ENCODE measurements at regions not wholly inside any gene's neighbourhood (a gene's known extent, or its start where the extent isn't known, plus 50 kb on each side); places are given as distances from the start of the nearest gene placed in this dataset.
"Not testable (repeated sequence)": the region's sequence is repeated elsewhere in the genome, so short reads cannot be mapped to it uniquely, and the experiment has no call there.

- H3K79me2 ChIP-seq (ENCODE audit: control insufficient read depth, insufficient read depth, low read length, unreplicated experiment), result no peaks in the 10 kb centered on the region
- no peaks in the 10 kb centered on the region for H3K4me1 ChIP-seq (ENCODE audit: control insufficient read depth, insufficient read depth, low read length, unreplicated experiment)
- no peak overlapping the region for H3K4me3 ChIP-seq (ENCODE audit: low read depth, low read length)
- H3K27me3 ChIP-seq (ENCODE audit: insufficient read depth, low read length), result no peaks in the 10 kb centered on the region
- H3K27ac ChIP-seq (ENCODE audit: low read depth, low read length), result no peak overlapping the region
- H3K36me3 ChIP-seq (ENCODE audit: insufficient read depth, low read length), result no peaks in the 10 kb centered on the region
- H2AFZ ChIP-seq (ENCODE audit: low read length, unreplicated experiment), result no peak overlapping the region
Measured at GRCh38 chr6:8325743-8326142, 109.6 kb downstream of the SLC35B3 start.

GRCh38 chr6:8322659-8323058, 112.7 kb downstream of the SLC35B3 start:
- Histone ChIP-seq H3K36me3 (ENCODE audit: insufficient read depth, low read length) (no peaks in the 10 kb centered on the region), H3K27ac (ENCODE audit: low read depth, low read length) (no peak overlapping the region), H3K4me3 (ENCODE audit: low read depth, low read length) (no peak overlapping the region)

DNA sequence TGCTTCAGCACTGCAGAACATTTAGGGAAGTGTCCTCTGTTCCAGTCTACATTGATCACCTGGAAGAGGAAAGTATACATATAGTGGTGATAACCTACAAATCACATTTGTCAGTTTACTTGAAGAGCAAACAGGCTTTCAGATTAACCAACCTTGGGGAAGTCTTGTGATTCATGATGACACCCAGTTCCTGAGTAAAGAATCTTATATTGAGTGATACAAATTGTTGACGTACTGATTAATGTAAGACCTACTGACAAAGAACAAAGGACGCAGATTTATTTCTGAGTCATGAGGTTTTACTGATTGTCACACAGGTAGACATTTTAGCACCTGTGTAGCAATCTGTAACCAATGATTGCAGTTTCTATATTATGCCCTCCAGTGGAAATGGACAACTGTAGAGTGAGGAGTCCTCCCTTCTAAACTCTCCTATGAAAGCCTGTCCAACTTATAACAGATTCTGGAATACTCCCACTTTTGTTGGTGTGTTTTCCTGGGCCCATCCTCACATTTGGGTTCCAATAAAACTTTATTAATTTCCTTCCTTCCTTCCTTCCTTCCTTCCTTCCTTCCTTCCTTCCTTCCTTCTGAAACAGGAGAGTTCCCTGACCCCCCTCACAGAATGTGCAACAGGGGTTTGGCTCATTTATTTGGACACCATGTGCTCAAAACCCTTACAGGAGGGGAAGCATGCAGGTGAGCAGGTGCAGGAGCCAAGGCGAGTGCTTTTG, 113.5 kb downstream of the SLC35B3 start:
- Histone ChIP-seq H3K27me3 (ENCODE audit: insufficient read depth, low read length) (no peaks in the 10 kb centered on the region), H3K36me3 (ENCODE audit: insufficient read depth, low read length) (no peaks in the 10 kb centered on the region), H3K27ac (ENCODE audit: low read depth, low read length) (no peak overlapping the region), H3K4me3 (ENCODE audit: low read depth, low read length) (no peak overlapping the region), H2AFZ (ENCODE audit: low read length, unreplicated experiment) (no peak overlapping the region), H3K4me1 (ENCODE audit: control insufficient read depth, insufficient read depth, low read length, unreplicated experiment) (no peaks in the 10 kb centered on the region), H3K79me2 (ENCODE audit: control insufficient read depth, insufficient read depth, low read length, unreplicated experiment) (no peaks in the 10 kb centered on the region)

More at GRCh38 chr6:8322659-8323058, 112.7 kb downstream of the SLC35B3 start:
- H3K4me1 ChIP-seq (ENCODE audit: control insufficient read depth, insufficient read depth, low read length, unreplicated experiment), result no peaks in the 10 kb centered on the region
- H2AFZ ChIP-seq (ENCODE audit: low read length, unreplicated experiment), result no peak overlapping the region
- no peaks in the 10 kb centered on the region for H3K79me2 ChIP-seq (ENCODE audit: control insufficient read depth, insufficient read depth, low read length, unreplicated experiment)
- H3K27me3 ChIP-seq (ENCODE audit: insufficient read depth, low read length), result no peaks in the 10 kb centered on the region

GRCh38 chr6:8315154-8315553, 120.2 kb downstream of the SLC35B3 start:
- Histone ChIP-seq H3K36me3 (ENCODE audit: insufficient read depth, low read length) (no peaks in the 10 kb centered on the region), H3K27me3 (ENCODE audit: insufficient read depth, low read length) (no peaks in the 10 kb centered on the region), H3K79me2 (ENCODE audit: control insufficient read depth, insufficient read depth, low read length, unreplicated experiment) (no peaks in the 10 kb centered on the region), H3K4me3 (ENCODE audit: low read depth, low read length) (no peak overlapping the region), H2AFZ (ENCODE audit: low read length, unreplicated experiment) (no peak overlapping the region), H3K27ac (ENCODE audit: low read depth, low read length) (no peak overlapping the region), H3K4me1 (ENCODE audit: control insufficient read depth, insufficient read depth, low read length, unreplicated experiment) (no peaks in the 10 kb centered on the region)

- H3K27ac ChIP-seq (ENCODE audit: low read depth, low read length), result no peak overlapping the region
- H2AFZ ChIP-seq (ENCODE audit: low read length, unreplicated experiment), result no peak overlapping the region
- H3K27me3 ChIP-seq (ENCODE audit: insufficient read depth, low read length), result peaks cover 3% of the 10 kb centered on the region
- H3K36me3 ChIP-seq (ENCODE audit: insufficient read depth, low read length), result no peaks in the 10 kb centered on the region
- H3K4me1 ChIP-seq (ENCODE audit: control insufficient read depth, insufficient read depth, low read length, unreplicated experiment), result no peaks in the 10 kb centered on the region
- H3K4me3 ChIP-seq (ENCODE audit: low read depth, low read length), result no peak overlapping the region
- no peaks in the 10 kb centered on the region for H3K79me2 ChIP-seq (ENCODE audit: control insufficient read depth, insufficient read depth, low read length, unreplicated experiment)
Measured at GRCh38 chr6:8301502-8301901, 133.8 kb downstream of the SLC35B3 start.

DNA sequence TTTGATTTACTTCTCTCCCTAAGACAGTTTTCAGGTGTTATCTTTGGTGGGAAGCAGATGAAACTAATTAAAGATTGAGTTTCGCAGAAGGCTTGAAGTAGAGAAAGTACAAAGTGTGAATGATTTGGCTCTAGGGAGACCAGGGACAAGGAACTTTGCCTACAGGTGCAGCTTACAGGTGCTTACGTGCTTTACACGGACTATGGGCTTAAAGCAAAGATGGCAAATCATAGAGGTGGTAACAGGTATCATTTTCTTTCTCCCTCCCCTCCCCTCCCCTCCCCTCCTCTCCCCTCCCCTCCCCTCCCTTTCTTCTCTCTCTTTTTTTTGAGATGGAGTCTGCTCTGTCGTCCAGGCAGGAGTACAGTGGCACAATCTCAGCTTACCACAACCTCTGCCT, 136.3 kb downstream of the SLC35B3 start:
- Histone ChIP-seq H3K36me3 (ENCODE audit: insufficient read depth, low read length) (no peaks in the 10 kb centered on the region), H3K4me1 (ENCODE audit: control insufficient read depth, insufficient read depth, low read length, unreplicated experiment) (no peaks in the 10 kb centered on the region), H3K27me3 (ENCODE audit: insufficient read depth, low read length) (peaks cover 3% of the 10 kb centered on the region), H2AFZ (ENCODE audit: low read length, unreplicated experiment) (no peak overlapping the region), H3K4me3 (ENCODE audit: low read depth, low read length) (no peak overlapping the region), H3K27ac (ENCODE audit: low read depth, low read length) (no peak overlapping the region), H3K79me2 (ENCODE audit: control insufficient read depth, insufficient read depth, low read length, unreplicated experiment) (no peaks in the 10 kb centered on the region)

DNA sequence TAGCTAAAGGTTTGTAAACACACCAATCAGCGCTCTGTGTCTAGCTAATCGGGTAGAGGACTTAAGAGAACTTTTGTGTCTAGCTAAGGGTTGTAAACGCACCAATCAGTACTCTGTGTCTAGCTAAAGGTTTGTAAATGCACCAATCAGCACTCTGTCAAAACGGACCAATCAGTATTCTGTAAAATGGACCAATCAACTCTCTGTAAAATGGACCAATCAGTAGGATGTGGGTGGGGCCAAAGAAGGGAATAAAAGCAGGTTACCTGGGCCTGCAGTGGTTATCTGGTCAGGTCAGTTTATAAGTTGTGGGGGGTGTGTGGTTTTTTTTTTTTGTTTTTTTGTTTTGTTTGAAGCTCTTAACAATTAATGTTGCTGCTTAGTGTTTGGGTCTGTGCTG, 152.4 kb downstream of the SLC35B3 start:
- H2AFZ ChIP-seq (ENCODE audit: low read length, unreplicated experiment); H3K4me3 ChIP-seq (ENCODE audit: low read depth, low read length); H3K79me2 ChIP-seq (ENCODE audit: control insufficient read depth, insufficient read depth, low read length, unreplicated experiment); H3K4me1 ChIP-seq (ENCODE audit: control insufficient read depth, insufficient read depth, low read length, unreplicated experiment); H3K27ac ChIP-seq (ENCODE audit: low read depth, low read length); H3K36me3 ChIP-seq (ENCODE audit: insufficient read depth, low read length): not testable (repeated sequence)
- H3K27me3 ChIP-seq (ENCODE audit: insufficient read depth, low read length), result peaks cover 13% of the 10 kb centered on the region

GRCh38 chr6:8282380-8282779, 153.0 kb downstream of the SLC35B3 start:
- Histone ChIP-seq H3K4me3 (ENCODE audit: low read depth, low read length) (no peak overlapping the region), H3K36me3 (ENCODE audit: insufficient read depth, low read length) (no peaks in the 10 kb centered on the region), H3K27me3 (ENCODE audit: insufficient read depth, low read length) (peaks cover 14% of the 10 kb centered on the region), H3K4me1 (ENCODE audit: control insufficient read depth, insufficient read depth, low read length, unreplicated experiment) (no peaks in the 10 kb centered on the region), H3K27ac (ENCODE audit: low read depth, low read length) (no peak overlapping the region), H3K79me2 (ENCODE audit: control insufficient read depth, insufficient read depth, low read length, unreplicated experiment) (no peaks in the 10 kb centered on the region), H2AFZ (ENCODE audit: low read length, unreplicated experiment) (no peak overlapping the region)

GRCh38 chr6:8279041-8279805, 156.1 kb downstream of the SLC35B3 start:
- Histone ChIP-seq H3K4me3 (ENCODE audit: low read depth, low read length) (no peak overlapping the region), H3K79me2 (ENCODE audit: control insufficient read depth, insufficient read depth, low read length, unreplicated experiment) (no peaks in the 10 kb centered on the region), H2AFZ (ENCODE audit: low read length, unreplicated experiment) (no peak overlapping the region), H3K4me1 (ENCODE audit: control insufficient read depth, insufficient read depth, low read length, unreplicated experiment) (no peaks in the 10 kb centered on the region), H3K27ac (ENCODE audit: low read depth, low read length) (no peak overlapping the region), H3K27me3 (ENCODE audit: insufficient read depth, low read length) (peaks cover 18% of the 10 kb centered on the region), H3K36me3 (ENCODE audit: insufficient read depth, low read length) (no peaks in the 10 kb centered on the region)

- no peaks in the 10 kb centered on the region for H3K4me1 ChIP-seq (ENCODE audit: control insufficient read depth, insufficient read depth, low read length, unreplicated experiment)
- H3K27me3 ChIP-seq (ENCODE audit: insufficient read depth, low read length), result peaks cover 18% of the 10 kb centered on the region
- no peaks in the 10 kb centered on the region for H3K79me2 ChIP-seq (ENCODE audit: control insufficient read depth, insufficient read depth, low read length, unreplicated experiment)
- H3K27ac ChIP-seq (ENCODE audit: low read depth, low read length), result no peak overlapping the region
- no peak overlapping the region for H2AFZ ChIP-seq (ENCODE audit: low read length, unreplicated experiment)
- no peaks in the 10 kb centered on the region for H3K36me3 ChIP-seq (ENCODE audit: insufficient read depth, low read length)
- H3K4me3 ChIP-seq (ENCODE audit: low read depth, low read length), result no peak overlapping the region
Measured at GRCh38 chr6:8278562-8278961, 156.8 kb downstream of the SLC35B3 start.

- Histone ChIP-seq H3K36me3 (ENCODE audit: insufficient read depth, low read length) (no peaks in the 10 kb centered on the region), H3K4me3 (ENCODE audit: low read depth, low read length) (no peak overlapping the region), H2AFZ (ENCODE audit: low read length, unreplicated experiment) (no peak overlapping the region), H3K79me2 (ENCODE audit: control insufficient read depth, insufficient read depth, low read length, unreplicated experiment) (no peaks in the 10 kb centered on the region), H3K27ac (ENCODE audit: low read depth, low read length) (no peak overlapping the region), H3K4me1 (ENCODE audit: control insufficient read depth, insufficient read depth, low read length, unreplicated experiment) (no peaks in the 10 kb centered on the region), H3K27me3 (ENCODE audit: insufficient read depth, low read length) (peaks cover 18% of the 10 kb centered on the region)
Measured at GRCh38 chr6:8277769-8278168, 157.6 kb downstream of the SLC35B3 start.
